ENCODE measurements at regions not wholly inside any gene's neighbourhood (a gene's known extent, or its start where the extent isn't known, plus 50 kb on each side); places are given as distances from the start of the nearest gene placed in this dataset.

GRCh38 chr12:89092297-89092696 is 260.0 kb downstream of the DUSP6 start:
- DNase-seq (ENCODE audit: low read depth, low spot score) (no peak), FAIRE-seq (no peak)
- Histone ChIP-seq H3K4me3 (ENCODE audit: control insufficient read depth in 2 of 3, extremely low read depth in 1 of 3, insufficient read depth in 2 of 3, low read depth in 1 of 3, low read length in 3 of 3) (no peak overlapping the region), H4K20me1 (ENCODE audit: control insufficient read depth, extremely low read depth, insufficient read depth, low read length) (no peaks in the 10 kb centered on the region), H3K27ac (ENCODE audit: control insufficient read depth, insufficient read depth, low read length) (no peak overlapping the region), H3K36me3 (ENCODE audit: control insufficient read depth in 2 of 2, extremely low read depth in 1 of 2, insufficient read depth in 2 of 2, low read length in 2 of 2) (no peaks in the 10 kb centered on the region), H3K4me1 (ENCODE audit: control insufficient read depth, extremely low read depth, insufficient read depth, low read length) (no peaks in the 10 kb centered on the region), H3K9ac (ENCODE audit: control insufficient read depth, extremely low read depth, insufficient read depth, low read length) (no peak overlapping the region), H3K9me3 (ENCODE audit: control insufficient read depth, low read depth, low read length) (peaks cover 2% of the 10 kb centered on the region), H2AFZ (ENCODE audit: control insufficient read depth, low read length) (no peak overlapping the region), H3K9me1 (ENCODE audit: control insufficient read depth, extremely low read depth, insufficient read depth, low read length) (no peaks in the 10 kb centered on the region), H3K79me2 (ENCODE audit: control insufficient read depth, insufficient read depth, low read length) (no peaks in the 10 kb centered on the region), H3K4me2 (ENCODE audit: control insufficient read depth, extremely low read depth, insufficient read depth, low read depth, low read length) (no peak overlapping the region), H3K27me3 (ENCODE audit: control insufficient read depth, extremely low read depth, insufficient read depth, low read length) (no peaks in the 10 kb centered on the region)
- TF ChIP-seq EZH2 (IDR thresholded peaks at IDR 0.05; ENCODE audit: low read length) (no peak), CTCF (optimal IDR thresholded peaks at IDR 0.05 in 1 of 3, IDR thresholded peaks at IDR 0.05 in 1 of 3, conservative IDR thresholded peaks at IDR 0.05 in 1 of 3; ENCODE audit: extremely low read depth in 1 of 3, insufficient read depth in 2 of 3, low read length in 3 of 3) (no peak)
- dilution Hi-C loops (cut with MboI; ENCODE audit: extremely low pct_ligation_motif_present, low sequenced_read_pairs), result no loop called here

DNA sequence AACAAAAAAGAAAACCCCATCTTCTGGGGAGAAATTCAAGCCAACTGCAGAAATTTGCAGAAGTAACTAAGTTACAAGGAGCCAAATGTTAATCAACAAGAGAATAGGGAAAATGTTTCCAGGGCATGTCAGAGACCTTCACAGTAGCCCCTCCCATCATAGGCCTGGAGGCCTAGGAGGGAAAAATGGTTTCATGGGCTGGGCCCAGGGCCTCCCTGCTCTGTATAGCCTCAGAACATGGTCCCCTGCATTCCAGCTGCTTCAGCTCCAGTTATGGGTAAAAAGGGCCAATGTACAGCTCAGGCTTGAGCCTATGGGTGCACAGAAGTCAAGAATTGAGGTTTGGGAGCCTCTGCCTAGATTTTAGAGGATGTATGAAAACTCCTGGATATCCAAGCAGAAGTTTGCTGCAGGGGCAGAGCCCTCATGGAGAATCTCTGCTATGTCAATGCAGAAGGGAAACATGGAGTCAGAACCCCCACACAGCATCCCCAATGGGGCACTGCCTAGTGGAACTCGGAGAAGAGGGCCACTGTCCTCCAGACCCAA is 260.9 kb downstream of the DUSP6 start:
- Histone ChIP-seq H3K9me3 (ENCODE audit: control insufficient read depth, low read depth, low read length) (peaks cover 2% of the 10 kb centered on the region), H3K4me1 (ENCODE audit: control insufficient read depth, extremely low read depth, insufficient read depth, low read length) (no peaks in the 10 kb centered on the region), H3K9me1 (ENCODE audit: control insufficient read depth, extremely low read depth, insufficient read depth, low read length) (no peaks in the 10 kb centered on the region), H3K9ac (ENCODE audit: control insufficient read depth, extremely low read depth, insufficient read depth, low read length) (no peak overlapping the region), H3K4me3 (ENCODE audit: control insufficient read depth in 2 of 3, extremely low read depth in 1 of 3, insufficient read depth in 2 of 3, low read depth in 1 of 3, low read length in 3 of 3) (no peak overlapping the region), H3K27me3 (ENCODE audit: control insufficient read depth, extremely low read depth, insufficient read depth, low read length) (no peaks in the 10 kb centered on the region), H3K4me2 (ENCODE audit: control insufficient read depth, extremely low read depth, insufficient read depth, low read depth, low read length) (no peak overlapping the region), H3K36me3 (ENCODE audit: control insufficient read depth in 2 of 2, extremely low read depth in 1 of 2, insufficient read depth in 2 of 2, low read length in 2 of 2) (no peaks in the 10 kb centered on the region), H3K27ac (ENCODE audit: control insufficient read depth, insufficient read depth, low read length) (no peak overlapping the region), H4K20me1 (ENCODE audit: control insufficient read depth, extremely low read depth, insufficient read depth, low read length) (no peaks in the 10 kb centered on the region), H3K79me2 (ENCODE audit: control insufficient read depth, insufficient read depth, low read length) (no peaks in the 10 kb centered on the region), H2AFZ (ENCODE audit: control insufficient read depth, low read length) (no peak overlapping the region)
- DNase-seq (ENCODE audit: low read depth, low spot score) (no peak), FAIRE-seq (no peak)
- TF ChIP-seq EZH2 (IDR thresholded peaks at IDR 0.05; ENCODE audit: low read length) (no peak), CTCF (optimal IDR thresholded peaks at IDR 0.05 in 1 of 3, IDR thresholded peaks at IDR 0.05 in 1 of 3, conservative IDR thresholded peaks at IDR 0.05 in 1 of 3; ENCODE audit: extremely low read depth in 1 of 3, insufficient read depth in 2 of 3, low read length in 3 of 3) (no peak)
- dilution Hi-C loops (cut with MboI; ENCODE audit: extremely low pct_ligation_motif_present, low sequenced_read_pairs), result no loop called here
